K562 (cell line): ENCODE measurements at regions not wholly inside any gene's neighbourhood (a gene's known extent, or its start where the extent isn't known, plus 50 kb on each side); places are given as distances from the start of the nearest gene placed in this dataset.

Experiments used
- ATAC-seq: fragments of 200-7000 bp; cut with Tn5 transposase; 3 replicates; pipeline ENCODE4 v1.9.1; 2020; ENCODE audit warnings: moderate library complexity
- BruUV-seq: library from RNA; stranded (reverse); fragments of 400-500 nt; replicated peaks from 2 replicates; lab custom pipeline; 2021; lab: Mats Ljungman, UMichigan
- CTCF ChIA-PET: fragments of 300-600 bp; formaldehyde crosslinking; extraction: SDS; loops from one replicate; lab custom pipeline; 2021; ENCODE audit warnings: low intra/inter-chr PET ratio; lab: Yijun Ruan, JAX
- POLR2A ChIA-PET: fragments of 300-600, 350-650 bp; sonication (Branson Sonifier 250); formaldehyde crosslinking; extraction: SDS; loops from one replicate; lab custom pipeline; 2021; ENCODE audit warnings: antibody characterized with exemption, inconsistent platforms; lab: Yijun Ruan, JAX
- DNase-seq, 4 experiments: peaks; one replicate each; pipeline versions ENCODE4 v3.0.0 to v3.0.0-alpha.2; 2011 to 2018; ENCODE audit warnings: low spot score in 3 of 4, mixed read lengths in 3 of 4; ENCODE audit errors: extremely low read depth in 1 of 4
- FAIRE-seq: peaks from 2 replicates; lab custom pipeline; 2011; peaks lifted over from hg19 to GRCh38; lab: Jason Lieb, UNC
- H2AFZ ChIP-seq: 2 replicates; pipeline ENCODE4 v1.6.0; 2011; ENCODE audit warnings: low read depth, low read length, control low read depth, inconsistent platforms
- H3K27ac ChIP-seq: fragments of 200-600 bp; 3 replicates; pipeline ENCODE4 v1.8.0; 2011; ENCODE audit warnings: low read depth, mild to moderate bottlenecking, control low read depth, inconsistent platforms, low read length, moderate library complexity, mixed read lengths; ENCODE audit errors: extremely low read depth
- H3K27me3 ChIP-seq, 2 experiments: fragments of 300-600 bp in 1 of 2; 2 replicates in 1 of 2; 3 replicates in 1 of 2; pipeline versions ENCODE4 v1.6.0 to v1.8.0; 2011; ENCODE audit warnings: inconsistent platforms in 2 of 2, low read length in 2 of 2, mild to moderate bottlenecking in 1 of 2, mixed read lengths in 1 of 2, moderate library complexity in 1 of 2; ENCODE audit not compliant: control insufficient read depth in 2 of 2, insufficient read depth in 2 of 2
- H3K36me3 ChIP-seq: fragments of 300-600 bp; 3 replicates; pipeline ENCODE4 v1.8.0; 2011; ENCODE audit warnings: mild to moderate bottlenecking, low read length, inconsistent platforms; ENCODE audit not compliant: control insufficient read depth, insufficient read depth
- H3K4me1 ChIP-seq, 2 experiments: fragments of 200-600 bp in 1 of 2; replicated peaks in 1 of 2; 2 replicates in 1 of 2; 3 replicates in 1 of 2; pipeline versions ENCODE4 v1.5.1 to v1.8.0; 2011; ENCODE audit warnings: inconsistent platforms in 2 of 2, low read length in 2 of 2, mild to moderate bottlenecking in 1 of 2, mixed read lengths in 1 of 2, moderate library complexity in 1 of 2; ENCODE audit not compliant: control insufficient read depth in 2 of 2, insufficient read depth in 2 of 2
- H3K4me2 ChIP-seq: 2 replicates; pipeline ENCODE4 v1.6.1; 2011; ENCODE audit warnings: low read length, control low read depth, inconsistent platforms, mixed read lengths; ENCODE audit not compliant: insufficient read depth
- H3K4me3 ChIP-seq: fragments of 200-600 bp; sonication (generic), shearing (Covaris generic); 2 replicates; pipeline ENCODE4 v1.5.1; 2016; ENCODE audit warnings: control low read depth, inconsistent platforms
- H3K79me2 ChIP-seq: fragments of 200-600 bp; 3 replicates; pipeline ENCODE4 v1.8.0; 2011; ENCODE audit warnings: low read length, inconsistent platforms; ENCODE audit not compliant: control insufficient read depth, insufficient read depth
- H3K9ac ChIP-seq, 2 experiments: 2 replicates each; pipeline versions ENCODE4 v1.6.0 to v1.6.1; 2011; ENCODE audit warnings: low read depth in 2 of 2, low read length in 2 of 2, control low read depth in 1 of 2, inconsistent platforms in 1 of 2, mild to moderate bottlenecking in 1 of 2, mixed read lengths in 1 of 2; ENCODE audit not compliant: insufficient read depth in 1 of 2
- H3K9me1 ChIP-seq: one replicate; pipeline ENCODE4 v1.6.0; 2011; ENCODE audit warnings: inconsistent platforms, mild to moderate bottlenecking, low read length, moderate library complexity; ENCODE audit not compliant: control insufficient read depth, insufficient read depth
- H3K9me3 ChIP-seq: replicated peaks from 2 replicates; pipeline ENCODE4 v1.5.1; 2011; ENCODE audit warnings: low read depth, low read length, inconsistent platforms; ENCODE audit not compliant: control insufficient read depth, insufficient read depth
- H4K20me1 ChIP-seq: replicated peaks from 2 replicates; pipeline ENCODE4 v1.6.1; 2011; ENCODE audit warnings: low read length, inconsistent platforms, mixed read lengths; ENCODE audit not compliant: control insufficient read depth, insufficient read depth
- PHB ChIP-seq: fragments of 250-450 bp; sonication (Bioruptor Pico); IDR thresholded peaks from 2 replicates; pipeline ENCODE4 v1.5.0; 2021
- POLR3A ChIP-seq: IDR thresholded peaks from 2 replicates; pipeline ENCODE4 v1.6.1; 2011; ENCODE audit warnings: borderline replicate concordance, mild to moderate bottlenecking, moderate library complexity; ENCODE audit not compliant: insufficient read length, insufficient read depth; ENCODE audit errors: extremely low read depth
- PRPF4 ChIP-seq: fragments of 200-400 bp; formaldehyde crosslinking; IDR thresholded peaks from one replicate; pipeline ENCODE4 v1.6.1; 2017; ENCODE audit warnings: low read length, low read depth, mild to moderate bottlenecking; ENCODE audit not compliant: insufficient read depth, poor library complexity, severe bottlenecking
- TAF1 ChIP-seq: IDR thresholded peaks from 2 replicates; pipeline ENCODE4 v1.6.1; 2011; ENCODE audit warnings: mild to moderate bottlenecking, low read length, moderate library complexity; ENCODE audit not compliant: insufficient read depth, control insufficient read depth, severe bottlenecking; ENCODE audit errors: extremely low read depth
- TARDBP ChIP-seq: fragments of 450-650 bp; IDR thresholded peaks from 2 replicates; pipeline ENCODE4 v1.6.1; 2016
- ZNF561 ChIP-seq: fragments of 450-650 bp; formaldehyde crosslinking; conservative IDR thresholded peaks from 2 replicates; pipeline ENCODE4 v1.4.0; 2020; ENCODE audit warnings: mild to moderate bottlenecking, moderate library complexity
- ZNF57 ChIP-seq: fragments of 450-650 bp; formaldehyde crosslinking; IDR thresholded peaks from 2 replicates; pipeline ENCODE4 v1.4.0; 2020; ENCODE audit warnings: mild to moderate bottlenecking, moderate library complexity
- WGBS: fragments of 100-300 bp; shearing (Covaris generic); methylation state at CpG from one replicate; pipeline ENCODE4 v1.1.6; 2016; ENCODE audit warnings: low coverage, mixed read lengths; ENCODE audit not compliant: insufficient coverage; ENCODE audit errors: missing lambda C conversion rate; 5-methylcytosine and 5-hydroxymethylcytosine counted together
- in situ Hi-C: fragments of 300-500 bp; cut with MboI; formaldehyde crosslinking; loops from 4 replicates; pipeline ENCODE4 v1.15.0; 2018; ENCODE audit warnings: inconsistent platforms, mixed read lengths
- intact Hi-C: fragments of 100-400 bp; cut with micrococcal nuclease; formaldehyde crosslinking; loops from 2 replicates; pipeline ENCODE4 v1.14.2; 2022

GRCh38 chr2:172231508-172231907 is 128.8 kb upstream of the DLX2 start:
- Histone ChIP-seq H3K9me3 (no peaks in the 10 kb centered on the region), H3K4me3 (no peak overlapping the region), H3K9me1 (no peaks in the 10 kb centered on the region), H4K20me1 (no peaks in the 10 kb centered on the region; the same call in 1 of the 2 replicates), H2AFZ (no peak overlapping the region), H3K27ac (no peak overlapping the region), H3K27me3 (peaks cover 45 to 77% of the 10 kb centered on the region in 2 experiments), H3K4me1 (peaks cover 0 to 8% of the 10 kb centered on the region in 2 experiments; a peak in 3 of 5 replicates), H3K4me2 (no peak overlapping the region), H3K36me3 (no peaks in the 10 kb centered on the region), H3K79me2 (no peaks in the 10 kb centered on the region), H3K9ac (no peak overlapping the region)
- intact Hi-C loops (no loop called here), in situ Hi-C loops (no loop called here)
- BruUV-seq = no TSS peak
- FAIRE-seq = no peak
- 0% methylated on average over 3 of the region's 3 CpGs for WGBS
- TF ChIP-seq PHB (CRISPR knock-in tag) (no peak), TAF1 (no peak), ZNF561 (CRISPR knock-in tag) (no peak), POLR3A (no peak), TARDBP (no peak), ZNF57 (CRISPR knock-in tag) (no peak), PRPF4 (no peak)
- ChIA-PET CTCF (no interaction called here), POLR2A (interaction anchor here (0.9 to 1.0 kb wide), 2 partner anchors 8 to 56 kb away, joined by 3 to 4 read pairs; no protein-coding TSS in a partner anchor)
- ATAC-seq = no peak
- no peak for DNase-seq
